Suprapubic skin (tissue), 3 donors: ENCODE measurements at regions not wholly inside any gene's neighbourhood (a gene's known extent, or its start where the extent isn't known, plus 50 kb on each side); places are given as distances from the start of the nearest gene placed in this dataset.

ENCODE experiments used
- CTCF ChIP-seq, 2 donors: fragments of 200-600 bp in 1 of 2; fragments of 450-650 bp in 1 of 2; sonication (generic) in 1 of 2; IDR thresholded peaks; one replicate each; pipeline ENCODE4 v1.5.1; 2016 to 2019; ENCODE audit warnings: antibody characterized with exemption in 2 of 2, mild to moderate bottlenecking in 1 of 2, moderate library complexity in 1 of 2
- POLR2A ChIP-seq, 2 donors: fragments of 450-650 bp; IDR thresholded peaks; one replicate each; pipeline ENCODE4 v1.6.1; 2017; ENCODE audit warnings: antibody characterized with exemption in 2 of 2, mild to moderate bottlenecking in 2 of 2, moderate library complexity in 2 of 2

GRCh38 chr2:209276000-209276399 lies 147.8 kb upstream of the MAP2 start:
- TF ChIP-seq CTCF (IDR thresholded peaks at IDR 0.05) (no peak), POLR2A (IDR thresholded peaks at IDR 0.05) (no peak)
